DMS53 (cell line): ENCODE measurements at regions not wholly inside any gene's neighbourhood (a gene's known extent, or its start where the extent isn't known, plus 50 kb on each side); places are given as distances from the start of the nearest gene placed in this dataset.
"Not testable (repeated sequence)": the region's sequence is repeated elsewhere in the genome, so short reads cannot be mapped to it uniquely, and the experiment has no call there.

ENCODE experiments used
- DNase-seq: peaks from one replicate; lab custom pipeline; 2025; lab: John Stamatoyannopoulos, UW

DNA sequence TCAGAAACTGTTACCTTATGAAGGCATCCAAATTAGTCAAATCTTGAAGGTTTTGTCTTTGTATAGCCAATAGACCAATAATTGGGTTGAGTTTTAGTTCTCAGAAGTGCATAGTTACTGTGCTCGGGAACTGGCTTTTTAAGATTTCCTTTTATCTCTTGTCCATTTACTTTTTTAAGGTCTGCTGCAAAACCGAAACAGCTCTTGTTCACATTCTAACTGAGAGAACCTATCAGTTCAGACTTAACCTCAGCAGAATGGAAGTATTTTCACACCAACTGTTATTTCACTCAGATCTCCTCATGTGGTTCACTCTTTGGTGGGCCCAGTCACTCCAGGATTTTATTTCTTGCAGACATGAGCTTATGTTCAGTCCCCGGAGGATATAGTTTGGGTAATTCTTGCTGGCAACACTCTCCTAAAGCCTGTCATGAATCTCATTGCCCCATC, 55.5 kb downstream of the TPBG start:
- DNase-seq: no peak

DNA sequence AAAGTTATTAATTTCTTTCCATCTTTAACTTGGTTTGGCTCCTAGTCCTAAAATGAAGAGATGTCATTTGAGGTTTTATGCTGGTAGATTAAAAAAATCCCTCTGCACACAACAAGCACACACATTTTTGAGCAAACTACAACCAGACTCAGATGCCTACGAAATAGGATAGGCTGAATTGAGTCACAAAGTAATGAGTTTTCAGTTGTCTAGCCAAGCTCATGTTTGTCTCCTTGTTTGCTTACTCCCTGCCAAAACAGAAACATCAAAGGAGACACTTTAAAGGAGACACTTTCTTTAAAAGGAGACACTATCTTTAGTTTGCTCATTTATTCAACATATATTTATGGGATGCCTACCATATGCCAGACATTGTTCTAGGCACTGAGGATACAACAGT, 56.2 kb downstream of the TPBG start:
- peak; percentile 14 for DNase-seq

DNA sequence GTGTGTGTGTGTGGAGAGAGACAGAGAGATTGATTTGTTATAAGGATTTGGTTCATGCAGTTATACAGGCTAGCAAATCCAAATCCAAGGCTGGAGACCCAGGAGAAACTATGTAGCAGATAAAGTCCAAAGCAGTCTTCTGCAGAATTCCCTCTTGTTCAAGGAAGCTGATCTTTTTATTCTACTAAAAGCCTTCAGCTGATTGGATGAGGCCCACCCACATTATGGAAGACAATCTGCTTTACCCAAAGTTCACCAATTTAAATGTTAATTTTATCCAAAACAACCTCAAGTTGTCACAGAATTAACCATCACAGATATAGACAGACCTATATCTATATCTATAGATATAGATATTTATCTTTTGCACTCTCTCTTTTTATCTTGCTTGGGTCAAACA, 67.0 kb downstream of the TPBG start:
- DNase-seq: no peak

DNA sequence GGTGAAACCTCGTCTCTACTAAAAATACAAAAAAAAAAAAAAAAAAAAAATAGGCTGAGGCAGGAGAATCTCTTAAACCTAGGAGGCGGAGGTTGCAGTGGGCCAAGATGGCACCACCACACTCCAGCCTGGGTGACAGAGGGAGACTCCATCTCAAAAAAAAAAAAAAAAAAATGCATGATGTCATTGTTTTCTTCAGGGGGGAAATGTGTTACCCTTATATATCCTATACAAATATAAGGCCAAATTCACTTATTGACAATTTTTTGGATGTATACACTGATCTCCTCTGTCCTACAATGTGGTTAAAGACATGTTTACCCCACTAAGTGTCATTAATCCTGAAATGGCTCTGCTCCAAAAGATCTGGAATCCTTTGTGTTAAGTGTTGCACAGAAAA, 73.1 kb downstream of the TPBG start:
- no peak for DNase-seq

DNA sequence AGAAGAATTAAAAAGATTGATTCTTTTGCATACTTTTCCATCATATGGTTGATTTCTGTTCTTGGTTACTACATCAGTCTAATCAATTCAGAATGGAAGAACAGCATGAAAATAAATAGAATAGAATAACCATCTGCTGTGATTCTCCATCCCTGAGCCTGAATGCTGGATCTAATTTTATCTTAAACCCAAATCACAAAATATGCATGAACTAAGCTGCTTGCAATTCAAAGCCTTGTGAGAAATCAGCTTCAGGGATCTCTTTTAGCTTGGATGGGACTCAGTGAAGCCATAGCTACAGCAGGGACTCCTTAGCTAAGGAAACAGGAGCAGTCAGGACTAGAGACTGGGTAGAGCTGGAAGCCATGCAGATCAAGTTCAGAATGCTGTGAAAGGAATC, 74.1 kb downstream of the TPBG start:
- no peak for DNase-seq

DNA sequence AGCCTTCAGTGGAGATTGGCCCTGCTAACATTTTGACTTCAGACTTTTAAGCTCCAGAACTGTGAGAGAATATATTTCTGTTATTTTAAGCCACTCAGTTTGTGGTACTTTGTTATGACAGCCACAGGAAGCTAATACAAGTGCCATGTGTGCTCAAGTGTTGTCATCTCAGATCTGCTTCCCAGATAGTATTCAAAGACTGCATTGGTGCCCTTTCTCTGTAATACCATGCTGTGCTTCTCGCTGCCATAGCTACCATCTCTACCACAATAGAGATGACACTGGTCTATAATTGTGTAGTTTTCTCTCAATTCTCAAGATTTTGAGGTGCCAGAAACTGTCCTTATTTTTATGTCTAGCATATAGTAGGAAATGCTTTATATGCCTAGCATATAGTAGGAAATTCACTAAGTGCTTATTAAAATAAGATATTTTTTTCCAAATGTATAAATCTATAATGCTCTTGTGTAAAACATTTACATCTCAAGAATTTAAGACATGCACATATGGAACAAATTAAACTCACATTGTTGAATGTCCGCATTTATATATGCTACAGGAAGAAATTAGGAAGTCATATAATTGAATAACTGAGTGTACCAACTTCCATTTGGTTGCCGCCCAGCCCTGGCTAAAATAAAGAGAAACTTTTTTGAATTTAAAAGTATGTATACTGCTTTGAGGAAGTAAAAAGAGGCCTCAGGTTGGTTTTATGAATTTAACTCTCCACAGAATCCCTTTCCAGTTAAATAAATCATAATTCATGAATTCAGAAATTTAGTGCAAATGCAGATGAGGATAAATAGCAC, 77.6 kb downstream of the TPBG start:
- DNase-seq: peak; percentile 49

DNA sequence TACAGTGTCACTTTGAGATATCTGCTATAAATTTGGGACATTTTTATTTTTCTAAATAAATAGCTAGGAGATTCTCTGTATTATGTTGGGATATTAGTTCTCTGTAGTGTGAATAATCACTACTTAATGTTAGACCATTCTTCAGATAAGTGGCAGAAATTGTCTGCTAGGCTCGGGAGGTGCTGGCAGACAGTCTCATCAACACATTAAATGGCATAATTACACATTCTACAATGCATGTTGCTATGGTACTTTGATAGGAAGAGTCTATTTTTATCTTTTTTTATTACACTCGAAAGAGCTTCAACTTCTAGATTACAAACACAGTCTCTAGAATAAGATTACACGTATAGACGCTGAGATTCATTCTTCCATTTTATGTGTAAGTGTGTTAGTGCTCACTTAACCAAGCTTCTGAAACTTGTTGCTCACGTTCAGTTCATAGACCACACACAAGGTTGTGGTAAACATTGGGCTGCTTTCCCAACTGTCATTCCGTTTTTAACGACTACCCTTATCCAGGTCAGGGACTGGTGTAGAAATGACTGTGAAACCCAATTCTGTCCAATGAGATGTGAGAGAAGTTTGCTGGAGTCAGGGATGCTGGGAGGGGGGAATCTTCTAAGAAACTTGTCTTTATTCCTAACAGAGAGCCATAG, 78.6 kb downstream of the TPBG start:
- DNase-seq: no peak

DNA sequence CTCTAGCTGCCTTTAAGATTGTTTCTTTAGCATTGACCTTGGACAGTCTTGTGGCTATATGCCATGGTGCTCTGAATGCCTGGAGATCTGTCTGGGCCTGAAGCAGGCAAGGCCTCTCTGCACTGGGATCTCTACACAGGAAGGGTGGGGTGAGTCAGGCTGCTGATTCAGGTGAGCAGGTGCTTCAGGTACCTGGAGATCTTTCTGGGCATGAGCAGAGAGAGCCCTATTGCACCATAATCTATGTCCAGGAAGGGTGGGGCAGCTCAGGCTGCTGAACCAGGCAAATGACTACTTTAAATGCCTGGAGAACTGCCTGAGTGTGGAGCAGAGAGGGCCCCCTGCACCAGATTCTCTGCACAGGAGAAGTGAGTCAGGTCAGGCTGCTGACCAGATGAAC, 94.5 kb downstream of the TPBG start:
- peak; percentile 57 for DNase-seq

DNA sequence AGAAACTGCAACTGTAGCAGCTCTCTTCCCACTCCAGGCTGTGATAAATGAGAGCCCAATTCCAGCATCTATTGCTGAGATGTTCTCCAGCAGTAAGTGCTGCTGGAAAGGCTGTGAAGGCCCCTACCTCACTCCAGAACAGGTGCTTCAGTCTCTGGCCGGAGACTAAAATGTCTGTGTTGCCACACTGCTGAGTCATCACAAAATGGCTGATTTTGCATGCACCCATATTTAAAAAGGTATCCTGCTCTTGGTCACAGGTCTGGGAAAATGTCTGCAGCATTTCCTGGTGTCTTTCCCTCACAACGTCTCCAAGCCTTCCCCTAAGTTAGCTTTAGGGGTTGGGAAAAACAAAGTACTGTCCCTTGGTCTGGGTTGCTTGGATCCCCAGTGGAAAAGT, 95.1 kb downstream of the TPBG start:
- no peak for DNase-seq

DNA sequence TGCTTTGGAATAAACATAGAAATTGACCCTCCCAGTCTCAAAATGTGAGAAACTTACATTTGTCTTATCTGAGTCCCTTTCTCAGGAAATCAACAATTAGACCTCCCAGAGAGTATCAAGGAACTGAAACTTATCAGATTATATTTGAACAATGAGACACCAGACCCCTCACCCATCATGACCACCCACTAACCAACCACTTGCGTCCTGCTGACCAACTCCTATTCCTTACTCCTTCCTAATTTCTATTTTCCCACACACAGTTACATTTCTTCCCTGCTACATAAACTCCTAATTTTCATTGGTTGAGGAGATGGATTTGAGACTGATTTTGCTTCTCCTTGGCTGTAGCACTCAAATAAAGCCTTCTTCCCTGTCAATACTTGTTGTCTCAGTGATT, 97.9 kb downstream of the TPBG start:
- DNase-seq: no peak

DNA sequence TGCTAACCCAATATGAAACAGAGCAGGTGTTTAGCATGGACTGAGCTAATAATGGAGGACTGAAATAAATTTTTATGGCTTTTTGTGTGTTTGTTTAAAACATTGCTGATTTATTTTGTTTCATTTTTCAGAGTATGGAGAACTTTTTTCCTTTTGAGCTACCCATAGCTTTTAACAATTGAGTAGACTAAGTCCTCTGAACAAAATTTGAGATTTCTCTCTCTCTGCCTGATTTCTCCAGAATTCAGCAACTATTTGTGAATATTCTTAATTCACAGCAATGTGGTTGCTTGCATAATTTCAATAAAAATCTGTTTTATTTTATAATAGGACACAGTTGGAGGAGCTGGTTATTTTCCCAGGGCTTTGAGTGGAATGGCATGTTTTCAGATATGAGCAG, 103.7 kb downstream of the TPBG start:
- DNase-seq: no peak

DNA sequence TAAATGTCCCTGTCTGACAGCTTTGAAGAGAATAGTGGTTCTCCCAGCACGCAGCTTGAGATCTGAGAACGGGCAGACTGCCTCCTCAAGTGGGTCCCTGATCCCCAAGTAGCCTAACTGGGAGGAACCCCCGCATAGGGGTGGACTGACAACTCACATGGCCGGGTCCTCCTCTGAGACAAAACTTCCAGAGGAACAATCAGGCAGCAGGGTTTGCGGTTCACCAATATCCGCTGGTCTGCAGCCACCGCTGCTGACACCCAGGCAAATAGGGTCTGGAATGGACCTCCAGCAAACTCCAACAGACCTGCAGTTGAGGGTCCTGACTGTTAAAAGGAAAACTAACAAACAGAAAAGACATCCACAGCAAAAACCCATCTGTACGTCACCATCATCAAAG, 106.5 kb downstream of the TPBG start:
- DNase-seq: not testable (repeated sequence)

DNA sequence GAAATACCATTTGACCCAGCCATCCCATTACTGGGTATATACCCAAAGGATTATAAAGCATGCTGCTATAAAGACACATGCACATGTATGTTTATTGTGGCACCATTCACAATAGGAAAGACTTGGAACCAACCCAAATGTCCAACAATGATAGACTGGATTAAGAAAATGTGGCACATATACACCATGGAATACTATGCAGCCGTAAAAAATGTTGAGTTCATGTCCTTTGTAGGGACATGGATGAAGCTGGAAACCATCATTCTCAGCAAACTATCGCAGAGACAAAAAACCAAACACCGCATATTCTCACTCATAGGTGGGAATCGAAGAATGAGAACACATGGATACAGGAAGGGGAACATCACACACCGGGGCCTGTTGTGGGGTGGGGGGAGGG, 111.5 kb downstream of the TPBG start:
- not testable (repeated sequence) for DNase-seq

DNA sequence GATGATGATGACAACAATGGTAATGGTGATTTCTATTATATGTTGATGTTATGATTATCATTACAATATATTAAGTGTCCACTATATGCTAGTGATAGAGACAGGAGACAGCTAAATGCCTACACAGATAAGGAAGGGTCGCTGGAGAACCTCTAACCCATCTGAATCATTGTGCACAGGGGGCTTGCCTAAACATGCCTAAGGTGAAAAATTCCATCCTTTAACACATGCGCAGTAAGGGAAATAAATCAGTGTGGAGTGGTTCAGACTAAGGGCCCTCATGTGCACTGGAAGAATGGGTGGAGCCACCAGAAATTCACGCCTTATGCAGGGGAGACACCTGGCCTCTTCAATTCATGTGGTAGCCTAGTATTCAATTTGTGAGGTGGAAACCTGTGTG, 120.4 kb downstream of the TPBG start:
- DNase-seq: no peak

DNA sequence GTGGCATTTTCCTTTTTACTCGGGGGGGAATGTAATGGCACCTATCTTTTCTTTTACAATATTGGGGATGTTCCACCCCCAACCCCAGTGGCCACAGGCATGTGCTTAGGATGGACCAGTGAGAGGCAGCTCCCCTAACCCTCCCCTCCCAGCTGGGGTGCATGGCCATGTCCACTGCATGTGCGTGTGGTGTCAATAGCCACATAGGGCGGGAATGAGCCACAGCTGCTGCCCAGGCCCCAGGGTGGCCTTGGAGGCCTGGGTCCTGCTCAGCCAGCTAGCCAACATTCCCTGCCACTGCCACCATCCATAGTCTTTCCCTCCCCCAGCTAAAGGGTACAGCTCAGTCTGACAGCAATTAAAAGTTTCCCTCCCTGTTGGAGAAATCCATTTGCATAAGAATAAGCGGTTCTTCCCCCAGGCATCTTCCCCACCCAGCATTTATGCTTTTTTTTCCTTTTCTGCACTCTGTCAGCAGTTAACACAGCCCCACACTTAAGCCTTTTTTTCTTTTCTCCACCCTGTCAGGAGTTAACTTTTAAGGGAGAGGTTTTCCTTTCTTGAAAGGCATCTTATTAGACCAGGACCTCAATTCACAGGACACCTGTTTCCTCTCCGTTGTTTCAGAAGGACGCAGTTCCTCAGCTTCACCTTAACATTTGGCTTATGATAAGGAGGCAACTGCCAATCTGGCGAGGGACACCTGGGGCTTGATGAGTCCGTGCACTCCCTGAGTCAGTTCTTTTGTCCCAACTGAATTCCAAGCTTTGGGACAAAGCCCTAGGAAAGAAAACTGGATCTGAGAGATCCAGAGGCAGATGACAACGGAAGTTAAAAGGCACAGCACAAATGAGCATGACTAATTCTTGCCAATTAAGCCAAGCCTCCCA, 121.4 kb downstream of the TPBG start:
- DNase-seq: no peak

DNA sequence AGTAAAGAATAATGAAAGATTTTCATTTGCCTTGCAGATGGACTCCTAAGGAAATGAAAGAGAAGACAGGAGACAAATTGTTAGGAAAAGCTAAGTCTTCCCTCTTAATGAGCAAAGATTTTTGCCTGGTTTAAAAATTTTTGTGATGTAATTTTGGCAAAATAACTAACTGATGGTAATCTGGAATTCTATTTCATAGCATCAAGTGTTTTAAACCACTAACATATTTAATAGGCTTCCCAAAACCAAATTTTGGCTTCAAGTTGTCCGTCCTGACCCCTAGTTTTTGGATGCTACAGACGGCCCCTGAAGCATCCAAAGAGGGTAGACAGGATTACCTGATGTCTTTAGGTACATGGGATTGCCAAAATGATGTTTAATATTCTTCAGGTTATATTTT, 124.3 kb downstream of the TPBG start:
- DNase-seq: no peak

DNA sequence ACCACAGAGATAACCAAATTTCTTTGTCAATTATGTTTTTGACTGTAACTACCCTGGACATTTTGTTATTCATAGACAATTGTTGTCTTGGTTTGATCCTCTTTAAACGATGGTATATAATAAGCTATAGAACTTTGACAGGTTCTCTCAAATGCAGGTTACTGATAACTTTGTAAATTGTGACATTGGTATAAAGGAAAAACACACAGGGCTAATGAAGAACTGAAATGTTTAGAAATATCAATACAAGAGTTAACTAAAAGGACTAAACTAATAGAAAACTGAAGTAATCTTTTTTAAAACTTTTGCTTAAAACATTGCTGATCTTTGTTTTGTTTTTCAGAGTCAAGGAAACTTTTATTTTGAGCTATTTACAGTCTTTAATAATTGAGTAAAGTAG, 124.8 kb downstream of the TPBG start:
- DNase-seq: no peak

DNA sequence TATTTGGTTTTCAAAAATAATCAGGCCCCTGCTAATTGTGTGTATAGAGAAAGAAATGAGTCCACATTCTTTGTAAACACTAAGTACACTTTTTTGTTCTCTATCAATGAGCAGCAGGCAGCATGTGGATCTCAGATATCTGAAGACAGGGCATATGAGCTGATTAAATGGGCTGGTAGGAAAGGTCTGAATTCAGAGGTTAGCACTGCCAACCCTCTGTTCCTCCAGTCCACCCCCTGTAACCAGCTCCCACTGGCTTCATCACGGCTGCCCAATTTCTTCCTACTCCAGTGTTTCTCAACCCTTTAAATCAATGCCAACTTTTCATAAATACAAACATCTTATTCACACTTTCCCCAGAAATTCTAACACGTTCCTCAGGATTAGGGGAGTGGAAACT, 128.5 kb downstream of the TPBG start:
- DNase-seq: no peak

DNA sequence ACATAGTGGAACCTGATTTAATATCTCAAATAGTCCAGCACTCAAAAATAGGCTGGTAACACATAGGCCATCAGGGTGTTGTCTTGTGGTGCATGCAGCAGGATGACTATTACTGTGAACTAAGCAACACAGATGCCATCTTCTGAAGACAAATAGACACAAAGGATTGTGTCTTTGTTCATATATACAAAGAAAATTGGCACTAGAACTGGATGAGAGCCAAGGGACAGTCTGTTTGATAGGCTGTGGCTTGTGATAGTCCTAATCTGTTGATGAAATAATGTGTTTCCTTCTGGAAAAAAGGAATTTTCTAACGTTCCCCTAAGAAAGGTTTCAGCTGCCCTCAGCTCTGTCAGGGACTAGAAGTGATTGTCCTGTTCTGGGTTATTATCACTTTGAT, 129.8 kb downstream of the TPBG start:
- peak; percentile 29 for DNase-seq

DNA sequence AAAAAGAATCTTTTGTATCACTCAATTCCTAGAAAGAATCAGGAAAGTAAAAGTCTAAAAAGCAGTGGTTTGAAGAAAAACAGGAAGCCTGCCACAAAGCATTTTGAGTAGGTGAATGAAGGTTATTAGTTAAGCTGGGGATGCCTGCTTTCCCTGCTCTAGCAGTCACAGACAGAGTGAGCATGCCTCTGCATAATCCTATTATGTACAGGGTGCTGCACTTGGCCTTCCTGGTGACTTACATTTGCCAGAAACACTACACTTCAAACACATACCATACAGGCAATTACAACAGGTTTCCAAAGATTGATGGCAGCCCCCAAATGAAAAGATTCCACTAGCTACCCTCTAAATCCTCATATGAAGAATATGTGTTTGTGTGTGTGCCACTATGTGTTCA, 130.8 kb downstream of the TPBG start:
- no peak for DNase-seq

DNA sequence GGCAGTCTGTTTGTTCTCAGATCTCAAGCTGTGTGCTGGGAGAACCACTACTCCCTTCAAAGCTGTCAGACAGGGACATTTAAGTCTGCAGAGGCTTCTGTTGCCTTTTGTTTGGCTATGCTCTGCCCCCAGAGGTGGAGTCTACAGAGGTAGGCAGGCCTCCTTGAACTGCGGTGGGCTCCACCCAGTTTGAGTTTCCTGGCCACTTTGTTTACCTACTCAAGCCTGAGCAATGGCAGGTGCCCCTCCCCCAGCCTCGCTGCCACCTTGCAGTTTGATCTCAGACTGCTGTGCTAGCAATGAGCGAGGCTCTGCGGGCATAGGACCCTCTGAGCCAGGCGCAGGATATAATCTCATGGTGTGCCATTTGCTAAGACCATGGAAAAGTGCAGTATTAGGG, 138.3 kb downstream of the TPBG start:
- DNase-seq: not testable (repeated sequence)

DNA sequence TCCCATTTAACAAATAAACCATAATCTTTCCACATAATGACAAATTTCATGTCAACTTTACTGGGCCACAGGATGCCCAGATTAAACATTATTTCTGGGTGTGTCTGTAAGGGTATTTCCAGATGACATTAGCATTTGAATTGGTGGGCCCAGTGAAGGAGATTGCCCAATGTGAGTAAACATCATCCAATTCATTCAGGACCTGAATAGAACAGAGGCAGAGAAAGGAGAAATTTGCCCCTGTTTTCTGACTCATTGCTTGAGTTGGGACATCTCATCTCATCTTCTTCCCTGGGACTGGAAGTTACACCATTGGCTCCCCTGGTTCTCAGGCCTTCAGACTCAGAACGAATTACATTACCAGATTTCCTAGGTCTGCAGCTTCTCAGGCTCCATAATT, 142.9 kb downstream of the TPBG start:
- no peak for DNase-seq

DNA sequence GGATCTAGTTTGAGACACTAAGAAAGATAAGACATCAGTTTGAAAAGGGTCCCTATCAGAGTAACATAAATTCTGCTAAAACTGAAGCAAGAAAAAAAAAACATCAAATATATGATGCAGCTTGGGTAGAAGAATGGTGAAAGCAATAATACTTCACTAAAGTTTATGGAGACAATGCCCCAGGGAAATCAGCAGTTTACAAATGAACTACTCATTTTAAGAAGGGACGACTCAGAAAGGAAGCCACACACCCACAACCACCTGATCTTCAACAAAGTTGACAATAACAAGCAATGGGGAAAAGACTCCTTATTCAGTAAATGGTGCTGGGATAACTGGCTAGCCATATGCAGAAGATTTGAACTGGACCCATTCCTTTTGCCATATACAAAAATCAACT, 143.5 kb downstream of the TPBG start:
- no peak for DNase-seq
